ENCODE measurements at regions not wholly inside any gene's neighbourhood (a gene's known extent, or its start where the extent isn't known, plus 50 kb on each side); places are given as distances from the start of the nearest gene placed in this dataset.

DNA sequence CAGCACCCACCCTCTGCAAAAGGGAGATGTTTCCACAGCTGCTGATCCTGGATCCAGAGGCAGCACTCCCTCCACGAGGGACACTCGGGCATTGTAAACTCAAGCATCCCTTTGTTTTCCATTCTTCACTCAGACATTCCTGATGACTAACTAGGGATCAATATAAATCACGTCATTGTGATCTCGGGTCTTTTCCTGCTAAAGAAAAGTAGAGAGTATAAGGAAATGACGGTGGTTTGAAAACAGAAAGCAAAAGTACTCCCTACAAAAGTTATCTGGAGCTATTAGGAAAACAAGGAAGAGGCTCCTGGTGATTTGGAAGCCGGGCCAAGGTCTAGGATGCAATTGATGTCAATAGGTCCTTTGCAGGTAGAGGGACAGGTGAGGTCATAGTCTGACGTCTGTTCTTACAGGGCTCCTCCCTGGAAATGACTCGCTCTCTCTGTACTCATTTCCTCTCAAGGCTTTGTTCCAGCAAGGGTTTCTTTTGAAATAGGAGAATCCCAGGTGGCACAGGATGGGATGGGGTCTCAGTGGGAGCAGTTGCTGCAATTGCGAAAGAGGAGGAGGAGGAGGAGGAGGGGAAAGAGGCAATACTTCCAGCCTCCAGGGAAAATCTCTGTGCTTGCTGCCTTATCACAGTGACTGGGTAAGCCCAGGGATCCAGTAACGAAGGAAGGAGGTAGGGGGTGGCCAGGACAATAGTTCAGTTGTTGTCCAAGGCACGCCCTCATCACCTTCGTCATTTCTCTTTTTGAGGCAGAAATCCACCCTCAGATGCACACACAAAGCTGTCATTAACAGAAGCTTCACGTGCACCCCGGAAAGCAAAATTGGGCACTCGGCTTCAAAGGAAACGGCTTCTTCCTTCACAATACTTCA lies 222.8 kb downstream of the LY86 start:
- Histone ChIP-seq H3K36me3 (no peaks in the 10 kb centered on the region), H3K4me3 (peak overlapping the region; percentile 28), H3K27me3 (replicated peaks) (no peaks in the 10 kb centered on the region), H3K4me1 (replicated peaks) (peaks cover 12% of the 10 kb centered on the region), H3K27ac (peak overlapping the region; percentile 38), H3K9me3 (replicated peaks) (no peaks in the 10 kb centered on the region)
- DNase-seq (ENCODE audit: low read depth in 1 of 2, low spot score in 2 of 2), result peak in 1 of 2 experiments; percentile 71

GRCh38 chr6:6812427-6812826 lies 223.9 kb downstream of the LY86 start:
- Histone ChIP-seq H3K27me3 (replicated peaks) (no peaks in the 10 kb centered on the region), H3K4me1 (replicated peaks) (peaks cover 12% of the 10 kb centered on the region), H3K36me3 (no peaks in the 10 kb centered on the region), H3K4me3 (no peak overlapping the region), H3K27ac (no peak overlapping the region), H3K9me3 (replicated peaks) (no peaks in the 10 kb centered on the region)
- DNase-seq (ENCODE audit: low read depth in 1 of 2, low spot score in 2 of 2), result no peak

DNA sequence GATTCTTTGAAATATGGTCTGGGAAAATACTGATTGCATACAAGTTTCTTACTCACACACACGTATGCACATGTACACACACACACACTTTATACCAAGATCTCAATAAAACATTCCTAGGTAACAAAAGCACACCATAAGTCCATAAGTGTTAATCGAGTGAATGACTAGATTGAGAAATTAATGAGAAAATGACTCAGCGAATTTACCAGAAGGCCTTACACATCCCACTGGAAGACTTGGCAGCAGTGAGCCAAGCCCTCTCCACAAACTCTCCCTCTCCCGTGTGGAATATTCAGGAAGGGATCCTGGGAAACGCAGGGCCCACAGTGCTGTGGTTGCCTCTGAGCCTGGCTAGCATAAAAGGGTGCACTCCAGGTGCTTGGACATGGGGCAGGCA lies 227.2 kb downstream of the LY86 start:
- no peak for DNase-seq (ENCODE audit: low read depth in 1 of 2, low spot score in 2 of 2)
- H3K4me1 ChIP-seq (replicated peaks), result peaks cover 10% of the 10 kb centered on the region
- H3K36me3 ChIP-seq, result no peaks in the 10 kb centered on the region
- no peaks in the 10 kb centered on the region for H3K27me3 ChIP-seq (replicated peaks)
- no peak overlapping the region for H3K27ac ChIP-seq
- H3K4me3 ChIP-seq, result no peak overlapping the region
- H3K9me3 ChIP-seq (replicated peaks), result no peaks in the 10 kb centered on the region

- DNase-seq (ENCODE audit: low read depth in 1 of 2, low spot score in 2 of 2), result no peak
- no peak overlapping the region for H3K27ac ChIP-seq
- no peak overlapping the region for H3K4me3 ChIP-seq
- no peaks in the 10 kb centered on the region for H3K9me3 ChIP-seq (replicated peaks)
- no peaks in the 10 kb centered on the region for H3K27me3 ChIP-seq (replicated peaks)
- H3K4me1 ChIP-seq (replicated peaks), result peaks cover 4% of the 10 kb centered on the region
- H3K36me3 ChIP-seq, result no peaks in the 10 kb centered on the region
Measured at GRCh38 chr6:6816716-6817115, 228.2 kb downstream of the LY86 start.

GRCh38 chr6:6818078-6818639 lies 229.6 kb downstream of the LY86 start:
- H3K36me3 ChIP-seq, result no peaks in the 10 kb centered on the region

GRCh38 chr6:6820641-6821238 lies 232.2 kb downstream of the LY86 start:
- H3K4me1 ChIP-seq (replicated peaks), result no peaks in the 10 kb centered on the region
- no peak for DNase-seq (ENCODE audit: low read depth in 1 of 2, low spot score in 2 of 2)

More at GRCh38 chr6:6818078-6818639, 229.6 kb downstream of the LY86 start:
- Histone ChIP-seq H3K4me3 (no peak overlapping the region), H3K9me3 (replicated peaks) (no peaks in the 10 kb centered on the region), H3K27ac (no peak overlapping the region), H3K4me1 (replicated peaks) (no peaks in the 10 kb centered on the region), H3K27me3 (replicated peaks) (no peaks in the 10 kb centered on the region)
- no peak for DNase-seq (ENCODE audit: low read depth in 1 of 2, low spot score in 2 of 2)

GRCh38 chr6:6821639-6822261 lies 233.2 kb downstream of the LY86 start:
- Histone ChIP-seq H3K27ac (no peak overlapping the region), H3K4me1 (replicated peaks) (peaks cover 4% of the 10 kb centered on the region; the same call in 1 of the 2 replicates), H3K36me3 (no peaks in the 10 kb centered on the region), H3K4me3 (no peak overlapping the region), H3K9me3 (replicated peaks) (no peaks in the 10 kb centered on the region), H3K27me3 (replicated peaks) (no peaks in the 10 kb centered on the region)
- DNase-seq (ENCODE audit: low read depth in 1 of 2, low spot score in 2 of 2), result no peak

More at GRCh38 chr6:6820641-6821238, 232.2 kb downstream of the LY86 start:
- H3K27ac ChIP-seq, result no peak overlapping the region
- H3K9me3 ChIP-seq (replicated peaks), result no peaks in the 10 kb centered on the region
- H3K36me3 ChIP-seq, result no peaks in the 10 kb centered on the region
- no peaks in the 10 kb centered on the region for H3K27me3 ChIP-seq (replicated peaks)
- H3K4me3 ChIP-seq, result no peak overlapping the region

DNA sequence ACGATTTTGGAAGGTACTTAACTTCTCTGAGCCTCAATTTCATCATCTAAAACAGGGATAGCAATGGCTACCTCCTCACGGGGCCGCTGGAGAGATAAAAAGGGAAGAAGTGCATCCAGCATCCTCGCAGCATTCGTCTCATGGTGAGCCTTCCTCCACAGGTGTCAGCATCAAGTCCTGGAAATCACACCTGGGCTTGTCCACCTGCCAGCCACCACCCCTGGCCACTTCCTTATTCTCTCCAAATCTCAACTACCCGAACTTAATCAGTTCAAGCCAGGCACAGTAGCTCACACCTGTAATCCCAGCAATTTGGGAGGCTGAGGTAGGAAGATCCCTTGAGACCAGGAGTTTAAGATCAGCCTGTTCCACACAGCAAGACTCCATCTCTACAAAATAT lies 234.5 kb downstream of the LY86 start:
- Histone ChIP-seq H3K9me3 (replicated peaks) (no peaks in the 10 kb centered on the region), H3K27me3 (replicated peaks) (no peaks in the 10 kb centered on the region), H3K27ac (no peak overlapping the region), H3K4me1 (replicated peaks) (peaks cover 4% of the 10 kb centered on the region; the same call in 1 of the 2 replicates), H3K36me3 (no peaks in the 10 kb centered on the region), H3K4me3 (no peak overlapping the region)
- DNase-seq (ENCODE audit: low read depth in 1 of 2, low spot score in 2 of 2), result no peak

- no peaks in the 10 kb centered on the region for H3K36me3 ChIP-seq
- H3K4me1 ChIP-seq (replicated peaks), result peaks cover 4% of the 10 kb centered on the region; the same call in 1 of the 2 replicates
- no peak for DNase-seq (ENCODE audit: low read depth in 1 of 2, low spot score in 2 of 2)
- no peaks in the 10 kb centered on the region for H3K27me3 ChIP-seq (replicated peaks)
- no peaks in the 10 kb centered on the region for H3K9me3 ChIP-seq (replicated peaks)
- H3K27ac ChIP-seq, result no peak overlapping the region
- no peak overlapping the region for H3K4me3 ChIP-seq
Measured at GRCh38 chr6:6823568-6824224, 235.2 kb downstream of the LY86 start.

- H3K9me3 ChIP-seq (replicated peaks), result no peaks in the 10 kb centered on the region
- no peaks in the 10 kb centered on the region for H3K27me3 ChIP-seq (replicated peaks)
- peaks cover 4% of the 10 kb centered on the region; the same call in 1 of the 2 replicates for H3K4me1 ChIP-seq (replicated peaks)
- no peak overlapping the region for H3K4me3 ChIP-seq
- no peak overlapping the region for H3K27ac ChIP-seq
- DNase-seq (ENCODE audit: low read depth in 1 of 2, low spot score in 2 of 2), result no peak
- H3K36me3 ChIP-seq, result no peaks in the 10 kb centered on the region
Measured at GRCh38 chr6:6824381-6824780, 235.9 kb downstream of the LY86 start.

DNA sequence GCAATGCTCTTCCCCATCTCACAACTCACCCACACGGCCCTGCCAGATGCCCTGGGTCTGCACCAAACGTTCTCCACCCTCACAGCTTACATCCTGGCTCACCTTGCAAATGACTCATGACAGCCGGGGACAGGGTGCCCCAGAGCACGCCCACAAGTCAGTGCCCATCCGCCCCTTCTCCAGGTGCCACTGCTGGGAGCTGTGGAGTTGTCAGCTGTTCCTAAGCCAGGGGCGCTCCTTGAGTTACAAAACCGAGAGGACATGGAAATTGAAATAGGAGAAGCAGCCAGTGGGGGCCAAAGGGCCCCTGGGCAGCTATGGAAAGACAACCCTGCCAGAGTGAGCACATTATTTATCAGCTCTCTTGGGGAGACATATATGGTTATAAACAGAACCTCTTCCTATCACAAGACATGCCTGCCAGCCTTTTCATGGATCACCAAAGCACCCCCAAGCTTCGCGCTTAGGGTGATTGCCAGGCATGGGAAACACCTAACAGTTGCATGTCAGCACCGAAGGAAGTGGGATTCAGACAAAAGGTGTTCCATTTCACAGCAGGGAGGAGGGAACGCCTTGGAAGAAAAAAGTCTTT lies 236.8 kb downstream of the LY86 start:
- no peak overlapping the region for H3K27ac ChIP-seq
- DNase-seq (ENCODE audit: low read depth in 1 of 2, low spot score in 2 of 2), result no peak
- no peak overlapping the region for H3K4me3 ChIP-seq
- peaks cover 4% of the 10 kb centered on the region; the same call in 1 of the 2 replicates for H3K4me1 ChIP-seq (replicated peaks)
- no peaks in the 10 kb centered on the region for H3K36me3 ChIP-seq
- H3K27me3 ChIP-seq (replicated peaks), result no peaks in the 10 kb centered on the region
- H3K9me3 ChIP-seq (replicated peaks), result no peaks in the 10 kb centered on the region

DNA sequence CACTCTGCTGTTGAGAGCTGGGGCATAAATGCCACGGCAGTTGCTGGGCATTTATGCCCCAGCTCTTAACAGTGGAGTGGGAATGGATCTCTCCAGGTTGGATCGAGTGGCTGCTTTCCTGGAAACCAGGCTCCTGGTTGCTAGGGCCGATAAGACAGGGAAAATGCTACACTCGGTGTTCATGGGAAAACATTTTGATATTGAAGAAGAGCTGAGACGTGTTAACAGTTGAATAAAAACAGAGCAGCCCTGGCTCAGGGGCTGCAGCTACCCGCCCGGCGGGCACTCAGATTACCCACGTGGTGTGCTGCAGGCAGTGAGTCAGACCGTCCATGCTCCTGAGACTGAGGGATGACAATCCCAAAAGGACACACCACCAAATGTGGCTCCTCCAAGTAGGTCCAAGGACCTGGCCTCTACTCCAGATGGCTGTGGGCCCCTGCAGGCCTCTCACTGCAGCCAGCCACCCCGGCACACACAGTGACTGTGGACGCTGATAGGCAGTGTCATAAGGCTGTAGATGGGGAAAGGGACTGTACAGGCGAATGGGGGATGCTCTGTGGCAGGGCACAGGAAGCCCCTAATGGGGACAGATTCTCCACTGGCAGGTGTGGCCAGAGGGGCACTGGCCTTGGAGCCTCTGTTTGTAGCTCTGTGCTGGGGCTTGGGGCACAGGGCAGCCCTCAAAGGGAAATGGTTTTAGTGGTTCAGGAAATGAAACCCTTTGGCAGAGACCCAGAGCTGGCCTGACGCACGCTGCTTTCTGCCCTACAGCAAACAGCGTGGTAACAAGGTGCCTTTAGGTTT lies 237.8 kb downstream of the LY86 start:
- no peak for DNase-seq (ENCODE audit: low read depth in 1 of 2, low spot score in 2 of 2)

More for the DNA sequence above, 237.8 kb downstream of the LY86 start:
- H3K27me3 ChIP-seq (replicated peaks), result no peaks in the 10 kb centered on the region
- H3K4me1 ChIP-seq (replicated peaks), result peaks cover 4% of the 10 kb centered on the region; the same call in 1 of the 2 replicates
- no peaks in the 10 kb centered on the region for H3K9me3 ChIP-seq (replicated peaks)
- no peak overlapping the region for H3K4me3 ChIP-seq
- no peak overlapping the region for H3K27ac ChIP-seq
- H3K36me3 ChIP-seq, result no peaks in the 10 kb centered on the region
